HG03521 (cell line): ENCODE measurements at regions not wholly inside any gene's neighbourhood (a gene's known extent, or its start where the extent isn't known, plus 50 kb on each side); places are given as distances from the start of the nearest gene placed in this dataset.

ENCODE experiments used
- ATAC-seq: cut with Tn5 transposase; IDR thresholded peaks from one replicate; pipeline ENCODE4 v1.9.1; 2021; ENCODE audit warnings: mild to moderate bottlenecking, moderate library complexity; ENCODE audit not compliant: unreplicated experiment

DNA sequence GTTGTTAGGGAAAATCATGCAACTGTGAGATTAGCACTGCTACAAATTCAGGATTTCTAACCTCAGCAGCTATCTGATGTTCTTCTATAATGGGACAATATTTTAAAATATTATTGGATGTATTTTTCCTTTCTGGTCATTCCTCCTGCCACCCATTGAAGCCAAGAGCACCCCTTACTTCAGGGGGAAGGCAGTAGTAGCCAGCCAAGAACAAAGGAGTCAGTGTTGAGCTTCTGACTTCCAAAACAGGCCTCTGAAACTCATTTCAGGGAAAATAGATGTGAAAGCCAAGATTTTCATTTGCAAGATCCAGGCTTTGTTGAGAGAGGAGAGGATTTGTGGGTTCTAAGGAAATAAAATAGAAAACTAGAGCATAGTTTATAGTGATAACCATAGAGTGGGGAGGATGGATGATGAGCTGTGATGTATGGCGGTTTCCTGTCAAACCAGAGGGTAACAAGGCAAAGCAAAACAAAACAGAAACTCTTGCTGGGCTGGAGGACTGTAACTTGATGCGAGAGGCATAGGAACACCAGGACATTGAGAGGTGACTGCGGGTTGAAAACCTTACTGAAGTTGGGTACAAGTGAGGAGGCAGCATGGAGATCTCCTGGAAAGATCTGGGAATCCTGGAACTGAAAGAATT lies 173.7 kb upstream of the LEF1 start:
- ATAC-seq, result no peak

GRCh38 chr4:108337923-108338322 lies 169.2 kb upstream of the LEF1 start:
- ATAC-seq, result no peak

DNA sequence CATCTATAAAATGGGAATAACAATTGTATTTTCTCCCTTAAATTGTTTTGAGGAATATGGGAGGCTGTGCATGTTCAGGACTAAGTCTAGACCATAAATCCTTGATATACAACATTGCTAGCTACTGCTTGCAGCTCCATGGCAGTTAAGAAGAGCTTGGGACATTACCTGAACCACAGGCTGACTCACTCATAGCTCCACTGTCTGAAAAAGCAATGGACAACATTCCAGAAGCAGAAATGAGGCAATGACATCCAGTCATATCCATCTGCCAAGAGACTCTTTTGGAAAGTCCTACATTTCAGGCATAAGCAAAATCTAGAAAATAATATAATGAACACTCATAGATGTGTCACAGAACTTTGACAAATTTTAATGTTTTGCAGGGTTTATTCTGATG lies 167.3 kb upstream of the LEF1 start:
- no peak for ATAC-seq

GRCh38 chr4:108335081-108335480 lies 166.3 kb upstream of the LEF1 start:
- no peak for ATAC-seq

- no peak for ATAC-seq
Measured at GRCh38 chr4:108334031-108334430, 165.3 kb upstream of the LEF1 start.

DNA sequence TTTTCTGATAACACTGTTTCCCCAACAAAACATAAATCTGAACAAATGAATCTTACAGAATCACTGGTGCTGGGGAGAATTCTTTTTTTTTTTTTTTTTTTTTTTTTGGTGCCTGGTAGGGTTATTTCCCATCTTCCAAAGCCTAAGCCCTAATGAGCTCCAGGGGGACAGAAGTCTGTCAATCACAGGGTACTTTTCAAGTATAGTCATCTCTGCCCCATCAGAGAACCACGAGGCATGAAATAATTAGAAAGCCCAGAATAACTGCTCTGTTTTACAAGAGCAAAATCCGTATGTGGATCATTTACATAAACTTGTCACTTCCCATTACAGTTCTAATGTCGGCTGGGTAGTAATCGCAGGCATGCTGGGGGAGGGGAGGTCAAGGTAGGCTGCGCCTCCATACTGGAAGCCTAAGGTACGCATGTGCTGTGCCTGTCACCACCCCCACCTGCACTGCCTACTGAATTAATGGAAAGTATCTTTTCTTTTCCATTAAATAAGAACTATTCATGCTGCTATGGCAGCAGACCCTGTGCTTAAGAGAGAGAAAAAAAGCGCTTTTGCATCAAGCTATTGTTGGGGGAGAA lies 164.7 kb upstream of the LEF1 start:
- ATAC-seq, result no peak

DNA sequence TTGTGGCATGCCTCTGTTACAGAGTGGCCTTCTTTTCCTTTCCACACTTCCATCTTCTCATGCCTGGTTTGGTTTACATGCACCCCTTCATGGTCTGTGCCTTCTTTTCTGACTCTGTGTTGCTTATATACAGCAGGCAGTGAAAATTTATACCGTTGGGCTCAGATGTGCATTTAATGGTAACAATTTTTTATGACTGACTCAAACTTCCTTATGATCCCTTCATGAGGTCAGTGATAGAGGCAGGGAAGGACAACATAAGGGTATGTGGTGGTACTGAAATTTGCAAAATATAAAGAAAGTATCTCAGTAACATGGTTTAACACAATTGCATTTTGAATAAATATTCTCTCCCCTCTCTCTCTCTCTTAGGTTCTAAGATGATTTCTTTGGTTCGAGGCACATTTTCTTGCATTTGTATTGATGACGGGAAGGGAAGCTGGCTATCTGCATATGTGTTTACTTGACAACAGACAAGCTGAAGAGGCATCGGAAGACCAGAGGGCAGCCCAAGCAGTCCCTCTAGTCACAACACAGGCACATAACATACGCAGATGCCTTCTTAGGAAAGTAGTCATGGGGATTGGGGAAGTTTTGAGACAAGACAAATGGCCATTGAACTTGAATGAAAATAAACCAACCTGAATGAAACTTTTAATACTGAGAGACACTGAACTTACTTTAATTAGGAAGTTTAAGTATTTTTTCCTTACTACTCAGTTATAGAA lies 163.3 kb upstream of the LEF1 start:
- ATAC-seq, result no peak

GRCh38 chr4:108328383-108328732 lies 159.6 kb upstream of the LEF1 start:
- no peak for ATAC-seq

- no peak for ATAC-seq
Measured at GRCh38 chr4:108327642-108328382, 159.1 kb upstream of the LEF1 start.

GRCh38 chr4:108325561-108325960 lies 156.8 kb upstream of the LEF1 start:
- no peak for ATAC-seq

DNA sequence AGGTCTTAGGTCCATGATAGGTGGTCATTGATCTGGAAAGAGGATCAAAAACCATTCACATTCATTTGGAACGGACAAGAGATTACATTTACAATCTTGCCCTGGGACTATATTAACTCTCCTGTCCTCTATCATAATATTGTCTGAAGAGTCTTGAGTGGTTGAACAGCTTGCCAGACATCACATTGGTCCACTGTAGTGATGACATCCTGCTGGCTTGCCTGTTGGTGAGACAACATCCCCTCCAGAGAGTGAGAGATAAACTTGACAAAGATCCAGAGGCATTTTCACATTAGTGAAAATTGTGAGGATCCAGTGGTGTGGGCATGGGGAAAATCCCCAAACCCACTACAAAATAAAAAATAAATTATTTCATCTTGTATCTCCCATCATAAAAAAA lies 155.7 kb upstream of the LEF1 start:
- ATAC-seq, result no peak

- ATAC-seq, result no peak
Measured at GRCh38 chr4:108322497-108322896, 153.8 kb upstream of the LEF1 start.

- no peak for ATAC-seq
Measured at GRCh38 chr4:108320061-108320460, 151.3 kb upstream of the LEF1 start.

GRCh38 chr4:108317377-108317776 lies 148.6 kb upstream of the LEF1 start:
- no peak for ATAC-seq

GRCh38 chr4:108315694-108316093 lies 147.0 kb upstream of the LEF1 start:
- ATAC-seq, result no peak

GRCh38 chr4:108314900-108315589 lies 146.3 kb upstream of the LEF1 start:
- ATAC-seq, result no peak

GRCh38 chr4:108313546-108314339 lies 145.0 kb upstream of the LEF1 start:
- ATAC-seq, result no peak

GRCh38 chr4:108311313-108311712 lies 142.6 kb upstream of the LEF1 start:
- ATAC-seq, result no peak

- no peak for ATAC-seq
Measured at GRCh38 chr4:108303488-108304177, 134.9 kb upstream of the LEF1 start.
